ENCODE measurements at regions not wholly inside any gene's neighbourhood (a gene's known extent, or its start where the extent isn't known, plus 50 kb on each side); places are given as distances from the start of the nearest gene placed in this dataset.

DNA sequence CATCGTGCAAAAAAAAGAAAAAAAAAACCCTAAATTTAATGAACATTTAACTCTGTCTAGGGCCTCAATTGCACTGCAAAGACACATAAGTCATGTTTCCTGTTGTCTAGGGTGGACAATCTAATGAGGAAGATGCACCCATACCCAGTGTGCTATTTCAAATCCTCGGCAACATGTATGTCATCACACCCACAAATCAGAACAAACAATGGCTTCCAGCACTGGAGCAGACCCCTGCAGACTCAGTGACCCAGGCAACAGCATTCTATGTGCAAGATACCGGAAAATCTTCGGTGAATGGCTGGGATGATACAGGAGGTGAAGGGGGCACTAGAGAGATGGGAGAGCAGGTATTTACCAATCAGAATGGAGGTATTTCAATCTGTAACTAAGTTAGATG is 221.7 kb upstream of the XYLT1 start:
- no peak overlapping the region for H3K27ac Mint-ChIP-seq
- intact Hi-C loops (cut with micrococcal nuclease): no loop called here

DNA sequence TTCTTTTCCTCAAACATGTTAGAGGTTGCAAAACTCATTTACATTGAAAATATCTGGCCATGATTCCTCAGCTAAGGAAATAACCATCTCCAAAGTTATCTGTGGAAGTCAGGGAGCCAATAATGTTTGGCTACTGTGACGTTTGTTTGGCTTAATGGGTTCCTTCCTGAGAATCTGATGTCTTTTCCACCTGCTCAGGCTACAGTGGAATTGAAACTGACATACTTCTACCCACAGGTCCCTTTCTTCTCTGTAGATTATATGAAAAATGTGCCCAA is 221.1 kb upstream of the XYLT1 start:
- no peak overlapping the region for H3K27ac Mint-ChIP-seq
- TF ChIP-seq, protein P1, sequence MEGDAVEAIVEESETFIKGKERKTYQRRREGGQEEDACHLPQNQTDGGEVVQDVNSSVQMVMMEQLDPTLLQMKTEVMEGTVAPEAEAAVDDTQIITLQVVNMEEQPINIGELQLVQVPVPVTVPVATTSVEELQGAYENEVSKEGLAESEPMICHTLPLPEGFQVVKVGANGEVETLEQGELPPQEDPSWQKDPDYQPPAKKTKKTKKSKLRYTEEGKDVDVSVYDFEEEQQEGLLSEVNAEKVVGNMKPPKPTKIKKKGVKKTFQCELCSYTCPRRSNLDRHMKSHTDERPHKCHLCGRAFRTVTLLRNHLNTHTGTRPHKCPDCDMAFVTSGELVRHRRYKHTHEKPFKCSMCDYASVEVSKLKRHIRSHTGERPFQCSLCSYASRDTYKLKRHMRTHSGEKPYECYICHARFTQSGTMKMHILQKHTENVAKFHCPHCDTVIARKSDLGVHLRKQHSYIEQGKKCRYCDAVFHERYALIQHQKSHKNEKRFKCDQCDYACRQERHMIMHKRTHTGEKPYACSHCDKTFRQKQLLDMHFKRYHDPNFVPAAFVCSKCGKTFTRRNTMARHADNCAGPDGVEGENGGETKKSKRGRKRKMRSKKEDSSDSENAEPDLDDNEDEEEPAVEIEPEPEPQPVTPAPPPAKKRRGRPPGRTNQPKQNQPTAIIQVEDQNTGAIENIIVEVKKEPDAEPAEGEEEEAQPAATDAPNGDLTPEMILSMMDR (IDR thresholded peaks at IDR 0.05): no peak
- intact Hi-C loops (cut with micrococcal nuclease): no loop called here
- DNase-seq (no peak), ATAC-seq (ENCODE audit: low read depth) (no peak)
- no peaks in the 10 kb centered on the region for H3K36me3 Mint-ChIP-seq (ENCODE audit: low read depth)
- peaks cover 13% of the 10 kb centered on the region for H3K27me3 Mint-ChIP-seq
- no peaks in the 10 kb centered on the region for H3K9me3 Mint-ChIP-seq
- ChIA-PET POLR2A (no interaction called here), CTCF (no interaction called here)
- H3K4me3 Mint-ChIP-seq: no peak overlapping the region
- H3K4me1 Mint-ChIP-seq: no peaks in the 10 kb centered on the region

More for the DNA sequence above, 221.7 kb upstream of the XYLT1 start:
- Mint-ChIP-seq H3K4me1 (no peaks in the 10 kb centered on the region), H3K9me3 (peaks cover 2% of the 10 kb centered on the region), H3K27me3 (peaks cover 16% of the 10 kb centered on the region), H3K4me3 (no peak overlapping the region), H3K36me3 (ENCODE audit: low read depth) (no peaks in the 10 kb centered on the region)
- ATAC-seq (ENCODE audit: low read depth) (no peak), DNase-seq (no peak)
- ChIA-PET POLR2A (no interaction called here), CTCF (no interaction called here)
- TF ChIP-seq, protein P1 (IDR thresholded peaks at IDR 0.05): no peak

DNA sequence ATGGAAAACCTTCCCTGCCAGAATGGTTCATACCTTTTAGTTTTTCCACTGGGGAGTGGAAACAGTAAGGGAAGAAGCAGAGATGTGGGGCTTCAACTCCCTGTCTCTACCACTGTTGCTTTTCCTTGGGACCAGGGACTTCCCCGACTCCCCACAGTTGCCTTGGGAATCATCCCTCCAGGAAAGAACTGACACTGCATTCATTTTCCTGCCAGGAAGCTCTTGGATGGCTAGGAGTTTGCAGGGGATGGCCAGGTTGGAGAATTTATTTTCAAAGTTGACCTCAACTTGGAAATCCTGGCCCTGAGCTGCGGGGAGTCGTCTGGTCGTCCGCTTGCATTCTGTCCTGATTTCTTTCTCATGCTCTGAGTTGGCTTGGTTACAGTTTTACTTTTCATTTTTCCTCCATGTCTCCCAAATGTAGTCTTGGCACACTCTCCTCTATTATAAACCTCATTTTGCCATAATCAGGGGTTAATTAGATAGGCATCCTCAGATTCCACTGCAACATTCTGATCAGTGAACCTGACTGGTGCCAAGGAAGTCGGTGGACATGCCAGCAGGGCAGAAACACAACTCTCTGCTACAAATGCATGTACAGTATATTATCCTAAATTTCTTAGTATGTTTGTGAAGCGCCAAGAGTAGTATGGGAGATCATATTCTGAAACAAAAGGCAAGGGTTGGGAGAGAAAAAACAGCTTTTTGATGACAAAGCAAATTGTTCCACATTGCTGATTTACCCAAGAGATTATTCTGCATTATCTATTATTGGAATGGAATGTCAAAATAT is 220.5 kb upstream of the XYLT1 start:
- no peak for DNase-seq
- CTCF ChIA-PET: no interaction called here

DNA sequence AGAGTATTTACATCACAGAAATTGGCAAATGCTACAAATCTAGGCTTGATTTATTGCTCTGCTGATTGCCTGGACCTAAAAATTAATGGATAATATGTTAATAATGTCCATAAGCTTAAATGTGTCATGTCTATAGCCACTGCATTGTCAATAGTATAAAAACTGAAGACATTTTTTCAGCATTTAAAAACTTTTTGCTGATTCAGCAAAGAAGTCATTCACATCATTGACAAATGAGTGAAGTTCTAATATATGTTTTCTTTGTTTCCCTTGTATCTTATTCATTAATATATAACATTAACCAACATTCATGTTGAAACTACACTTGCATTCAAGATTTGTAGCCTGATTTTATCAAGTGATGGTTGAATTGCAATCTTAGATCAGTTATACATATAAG is 214.7 kb upstream of the XYLT1 start:
- Mint-ChIP-seq H3K4me1 (no peaks in the 10 kb centered on the region), H3K27me3 (peaks cover 14% of the 10 kb centered on the region), H3K9me3 (peaks cover 2% of the 10 kb centered on the region), H3K36me3 (ENCODE audit: low read depth) (no peaks in the 10 kb centered on the region), H3K27ac (no peak overlapping the region), H3K4me3 (no peak overlapping the region)
- POLR2A ChIA-PET: no interaction called here
- CTCF ChIA-PET: no interaction called here
- intact Hi-C loops (cut with micrococcal nuclease): no loop called here
- TF ChIP-seq, protein P1 (IDR thresholded peaks at IDR 0.05): no peak
- DNase-seq (no peak), ATAC-seq (ENCODE audit: low read depth) (no peak)

More for the DNA sequence above, 220.5 kb upstream of the XYLT1 start:
- Mint-ChIP-seq H3K9me3 (no peaks in the 10 kb centered on the region), H3K27ac (no peak overlapping the region), H3K36me3 (ENCODE audit: low read depth) (no peaks in the 10 kb centered on the region), H3K4me1 (no peaks in the 10 kb centered on the region), H3K27me3 (peaks cover 13% of the 10 kb centered on the region), H3K4me3 (no peak overlapping the region)
- POLR2A ChIA-PET: no interaction called here
- no peak for ATAC-seq (ENCODE audit: low read depth)
- TF ChIP-seq, protein P1 (IDR thresholded peaks at IDR 0.05): no peak
- intact Hi-C loops (cut with micrococcal nuclease): no loop called here

DNA sequence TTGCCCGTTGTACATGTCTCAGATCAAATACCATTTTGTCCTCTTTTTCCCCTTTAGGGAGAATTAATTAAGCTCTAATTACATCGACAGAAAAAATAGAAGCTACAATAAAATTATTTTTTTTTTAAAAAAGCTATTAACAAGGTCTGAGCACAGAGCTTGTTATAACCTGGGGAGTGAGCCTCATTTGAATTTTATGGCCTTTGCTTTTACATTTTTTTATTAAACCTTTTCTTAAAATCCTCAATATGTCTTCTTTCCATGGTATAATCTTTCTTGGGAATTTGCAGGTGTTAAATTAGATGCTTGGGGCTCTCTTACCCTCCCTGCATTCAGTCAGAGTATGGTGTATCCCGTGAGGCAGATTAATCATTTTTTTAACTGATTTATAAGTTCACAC is 212.5 kb upstream of the XYLT1 start:
- DNase-seq (no peak), ATAC-seq (ENCODE audit: low read depth) (no peak)
- no peaks in the 10 kb centered on the region for H3K36me3 Mint-ChIP-seq (ENCODE audit: low read depth)
- no peak overlapping the region for H3K4me3 Mint-ChIP-seq
- no peaks in the 10 kb centered on the region for H3K4me1 Mint-ChIP-seq
- intact Hi-C loops (cut with micrococcal nuclease): no loop called here
- ChIA-PET CTCF (no interaction called here), POLR2A (no interaction called here)
- peaks cover 12% of the 10 kb centered on the region for H3K27me3 Mint-ChIP-seq
- H3K9me3 Mint-ChIP-seq: peaks cover 11% of the 10 kb centered on the region
- TF ChIP-seq, protein P1 (IDR thresholded peaks at IDR 0.05): no peak
- H3K27ac Mint-ChIP-seq: no peak overlapping the region
